Occipital lobe (tissue), 1 donor: ENCODE measurements at regions not wholly inside any gene's neighbourhood (a gene's known extent, or its start where the extent isn't known, plus 50 kb on each side); places are given as distances from the start of the nearest gene placed in this dataset.

Experiments used
- DNase-seq: peaks from one replicate; lab custom pipeline; 2025; lab: John Stamatoyannopoulos, UW

DNA sequence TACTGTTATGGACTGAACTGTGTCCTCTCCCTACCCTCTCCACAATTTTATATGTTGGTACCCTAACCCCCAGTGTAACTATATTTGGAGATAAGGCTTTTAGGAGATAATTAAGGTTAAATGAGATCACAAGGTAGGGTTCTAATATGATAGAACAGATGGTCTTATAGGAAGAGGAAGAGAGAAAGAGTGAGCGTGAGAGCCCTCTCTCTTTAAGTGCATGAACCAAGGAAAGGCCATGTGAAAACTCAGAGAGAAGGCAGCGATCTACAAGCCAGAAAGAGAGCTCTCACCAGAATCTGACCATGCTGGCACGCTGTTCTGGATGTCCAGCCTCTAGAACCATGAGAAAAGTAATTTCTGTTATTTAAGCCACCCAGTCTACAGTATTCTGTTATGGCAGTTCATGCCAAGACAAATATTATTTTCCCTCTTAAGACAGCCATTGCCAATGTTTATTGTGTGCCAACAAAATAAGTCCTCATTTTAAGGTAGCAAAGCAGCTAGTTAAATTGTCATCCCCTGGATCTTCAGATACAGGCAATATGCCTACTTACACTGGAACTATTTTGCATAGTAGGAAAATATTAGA lies 336.2 kb downstream of the MID1IP1 start:
- no peak for DNase-seq

DNA sequence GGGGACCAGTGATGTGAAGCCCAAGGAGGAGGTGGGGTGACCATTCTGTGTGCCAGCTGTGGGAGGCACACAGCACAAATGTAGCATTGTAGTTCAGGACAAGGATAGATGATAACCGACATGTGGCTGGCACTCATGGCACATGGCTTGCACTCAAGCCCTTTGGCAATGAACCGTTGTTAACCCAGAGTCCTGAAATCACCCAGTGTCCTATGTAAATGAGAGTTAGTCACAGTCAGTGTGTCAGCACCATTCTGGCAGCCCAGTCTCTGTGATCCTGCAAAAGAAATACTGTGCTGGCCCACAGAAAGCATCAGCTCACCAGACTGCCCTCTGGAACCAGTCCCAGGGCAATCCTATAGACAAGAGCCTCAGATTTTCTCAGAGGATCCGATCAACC lies 339.3 kb downstream of the MID1IP1 start:
- DNase-seq = no peak

DNA sequence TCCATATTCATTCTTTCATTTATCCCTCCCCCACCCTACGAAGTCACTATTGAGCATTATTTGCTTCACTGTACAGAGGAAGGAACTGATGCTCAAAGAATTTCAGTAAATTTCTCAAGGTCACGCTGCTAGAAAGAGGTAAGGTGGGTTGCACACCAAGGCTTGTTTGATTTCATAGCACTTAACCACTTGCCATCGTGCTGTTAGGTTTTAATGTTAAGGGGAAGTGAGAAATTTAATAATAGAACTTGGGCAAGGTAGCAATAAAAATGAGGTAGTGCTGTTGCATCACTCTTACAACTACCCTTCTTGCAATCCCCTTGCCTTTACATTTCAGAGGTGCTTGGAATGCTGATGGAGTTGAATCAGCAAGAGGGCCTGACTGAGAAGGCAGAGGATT lies 343.1 kb downstream of the MID1IP1 start:
- DNase-seq = no peak

DNA sequence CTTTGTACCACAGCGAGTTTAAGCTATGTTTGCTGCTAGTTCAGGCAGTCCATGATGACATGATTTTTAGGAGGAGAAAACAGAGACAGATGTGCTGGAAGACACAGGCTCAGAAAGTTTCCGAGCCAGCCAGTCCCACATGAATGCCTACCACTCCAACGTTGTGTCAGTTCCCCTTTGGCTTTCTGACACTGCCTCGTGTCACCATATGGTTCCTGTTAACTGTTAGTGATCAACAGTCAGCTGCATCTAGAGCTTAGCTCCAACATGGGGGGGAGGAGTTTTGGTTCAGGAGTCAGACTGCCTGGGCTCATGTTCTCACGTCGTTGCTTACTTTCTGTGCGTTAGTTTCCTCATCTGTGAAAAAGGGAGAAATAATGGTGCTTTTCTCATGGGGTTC lies 343.7 kb downstream of the MID1IP1 start:
- no peak for DNase-seq

DNA sequence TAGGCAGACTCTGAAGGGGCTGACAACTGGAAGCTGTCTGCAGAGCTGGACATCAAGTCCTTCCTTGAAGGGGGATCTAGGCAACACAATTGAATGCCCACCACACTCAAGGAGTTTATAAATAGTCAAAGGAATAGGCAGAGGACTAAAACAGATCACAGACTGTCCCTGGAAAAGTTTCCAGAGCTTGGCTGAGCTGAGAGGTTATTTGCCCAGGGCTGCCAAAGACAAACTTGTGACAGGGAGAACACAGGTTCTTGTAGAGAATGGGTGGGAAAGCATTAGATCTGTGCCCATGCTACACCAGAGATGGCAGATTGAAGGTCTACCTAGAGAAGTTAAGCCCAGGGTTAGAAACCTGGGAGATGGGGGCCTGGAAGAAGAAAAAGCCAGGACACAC lies 344.6 kb downstream of the MID1IP1 start:
- no peak for DNase-seq

DNA sequence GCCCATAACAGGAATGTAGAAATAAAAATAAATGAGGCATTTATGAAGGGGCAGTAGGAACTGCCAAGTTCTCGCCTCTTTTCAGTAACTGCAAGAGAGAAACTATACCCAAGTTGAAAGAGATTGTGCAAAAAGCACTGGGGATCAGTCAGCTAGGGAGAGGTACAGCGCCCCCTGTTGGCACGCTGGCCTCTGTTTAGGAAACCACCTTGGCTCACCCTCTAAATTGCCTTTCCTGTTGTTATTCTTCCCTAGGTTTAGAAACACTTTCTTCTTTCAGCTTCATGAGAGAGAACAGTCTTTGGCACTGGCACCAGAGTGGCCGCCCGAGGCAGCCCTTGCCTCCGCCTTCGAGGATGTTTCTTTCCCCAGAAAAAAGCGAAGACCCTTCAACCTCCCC lies 348.5 kb downstream of the MID1IP1 start:
- peak; percentile 7 for DNase-seq

DNA sequence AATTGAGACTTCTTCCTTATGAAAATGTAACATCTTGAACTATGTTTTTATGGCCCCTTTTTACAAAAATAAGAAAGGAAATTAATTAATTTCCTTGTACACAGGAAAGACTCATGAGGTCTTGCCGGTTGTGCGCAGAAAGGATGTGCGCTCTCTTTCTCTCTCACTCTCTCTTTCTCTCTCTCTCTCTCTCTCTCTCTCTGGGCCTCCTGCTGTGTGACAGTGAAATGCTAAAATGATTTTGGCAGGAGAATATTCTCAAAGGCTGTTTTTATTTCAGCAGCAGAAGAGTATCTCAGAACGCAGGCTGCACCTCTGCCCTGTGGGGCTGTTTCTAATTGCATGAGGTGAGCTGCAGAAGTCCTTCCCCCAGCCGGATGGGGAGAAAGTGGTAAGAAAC lies 349.0 kb downstream of the MID1IP1 start:
- no peak for DNase-seq

DNA sequence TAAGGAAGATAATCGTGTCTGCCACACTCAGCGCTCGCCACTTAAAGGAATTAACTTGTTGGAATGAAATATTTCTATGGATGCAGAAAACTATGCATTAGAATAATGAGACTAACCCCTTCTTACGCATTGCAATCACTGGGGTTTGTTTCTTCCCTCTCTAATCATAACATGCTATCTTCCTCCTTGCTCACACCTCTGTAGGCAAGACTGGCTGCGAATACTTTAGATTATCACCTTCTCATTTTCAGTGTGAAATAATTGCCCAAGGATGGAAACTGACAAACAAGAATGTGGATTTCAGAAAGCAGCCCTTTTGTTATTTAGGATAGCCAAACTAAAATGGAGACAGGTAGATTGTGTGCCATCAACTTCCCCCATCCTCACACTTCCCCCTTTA lies 349.4 kb downstream of the MID1IP1 start:
- DNase-seq = no peak

DNA sequence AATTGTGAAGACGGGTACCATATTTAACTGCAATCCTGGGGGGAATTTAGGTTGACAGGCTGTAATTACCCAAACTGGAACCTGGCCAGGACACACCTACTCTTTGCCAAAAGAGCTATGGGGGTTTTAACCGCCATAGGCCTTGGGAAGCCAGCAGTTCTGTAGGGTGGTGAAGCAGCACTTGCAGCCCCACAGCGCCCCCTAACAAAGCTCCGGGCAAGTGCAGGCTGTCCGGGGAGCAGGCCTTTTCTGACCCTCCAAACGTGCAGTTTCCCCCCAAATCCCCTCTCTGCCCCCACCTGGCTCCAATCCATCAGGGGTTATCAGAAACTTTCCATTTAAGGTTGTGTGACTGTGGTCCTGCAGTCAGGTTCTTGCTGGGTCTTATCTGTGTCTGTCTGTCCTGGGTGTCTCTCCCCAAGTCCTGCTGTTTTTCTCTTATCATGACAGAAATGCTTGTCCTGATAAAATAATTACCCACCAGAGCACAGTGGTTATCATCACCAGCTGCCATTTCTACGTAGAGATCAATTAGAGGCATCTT lies 350.9 kb downstream of the MID1IP1 start:
- peak; percentile 0 for DNase-seq

DNA sequence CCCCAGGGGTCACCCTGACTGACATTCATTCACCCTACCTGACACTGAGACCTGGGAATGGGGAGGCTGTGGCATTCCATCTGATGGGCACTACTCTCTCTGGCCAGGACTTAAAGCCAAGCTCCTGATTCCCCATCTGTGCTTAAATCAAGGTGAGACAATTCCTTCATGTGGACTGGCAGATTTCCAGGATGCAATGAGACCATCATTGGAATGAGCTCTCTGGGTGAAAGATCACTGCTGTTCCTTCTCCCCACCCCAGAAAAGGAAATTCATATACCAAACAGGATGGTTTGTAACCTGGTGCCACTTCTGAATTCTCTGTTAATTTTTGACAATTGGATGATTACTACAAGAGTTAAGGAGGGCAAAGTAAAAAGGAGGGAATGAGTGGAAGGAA lies 354.8 kb downstream of the MID1IP1 start:
- no peak for DNase-seq

DNA sequence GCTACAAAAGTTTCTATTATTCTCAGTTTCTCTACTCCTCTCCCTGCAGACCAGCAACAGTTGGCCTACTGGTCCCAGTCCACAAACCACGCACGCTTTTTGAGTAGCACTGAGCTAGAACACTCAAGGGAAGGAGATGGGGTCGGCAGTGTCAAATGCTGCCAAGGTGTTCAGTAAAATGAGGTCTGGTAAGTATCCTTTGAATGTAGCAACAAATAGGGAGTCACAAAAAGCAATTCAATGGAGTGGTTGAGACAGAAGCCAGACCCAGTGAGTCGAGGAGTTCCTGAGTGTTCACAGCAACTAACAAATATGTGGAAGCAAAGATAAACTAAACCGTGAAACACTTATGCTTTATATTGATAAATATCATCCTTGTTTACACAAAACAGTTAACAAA lies 355.7 kb downstream of the MID1IP1 start:
- no peak for DNase-seq

DNA sequence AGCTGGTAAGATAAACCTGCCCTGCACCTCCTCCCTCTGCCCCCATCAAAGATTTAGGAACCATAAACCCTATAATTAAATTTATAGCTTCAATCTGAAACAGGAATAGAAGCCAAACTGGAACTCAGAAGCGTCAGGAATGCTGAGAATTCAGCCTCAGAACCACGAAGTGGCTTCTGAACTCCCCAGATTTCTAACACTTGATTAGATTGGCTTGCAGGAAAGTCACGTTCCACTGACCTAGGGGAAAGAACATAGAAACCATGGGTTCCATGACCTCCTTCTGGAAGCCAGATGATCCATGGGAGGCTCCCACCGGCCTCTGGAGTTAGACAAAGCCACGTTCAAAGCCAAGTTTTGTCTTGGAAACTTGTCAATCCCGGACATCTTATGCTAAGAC lies 356.5 kb downstream of the MID1IP1 start:
- no peak for DNase-seq

DNA sequence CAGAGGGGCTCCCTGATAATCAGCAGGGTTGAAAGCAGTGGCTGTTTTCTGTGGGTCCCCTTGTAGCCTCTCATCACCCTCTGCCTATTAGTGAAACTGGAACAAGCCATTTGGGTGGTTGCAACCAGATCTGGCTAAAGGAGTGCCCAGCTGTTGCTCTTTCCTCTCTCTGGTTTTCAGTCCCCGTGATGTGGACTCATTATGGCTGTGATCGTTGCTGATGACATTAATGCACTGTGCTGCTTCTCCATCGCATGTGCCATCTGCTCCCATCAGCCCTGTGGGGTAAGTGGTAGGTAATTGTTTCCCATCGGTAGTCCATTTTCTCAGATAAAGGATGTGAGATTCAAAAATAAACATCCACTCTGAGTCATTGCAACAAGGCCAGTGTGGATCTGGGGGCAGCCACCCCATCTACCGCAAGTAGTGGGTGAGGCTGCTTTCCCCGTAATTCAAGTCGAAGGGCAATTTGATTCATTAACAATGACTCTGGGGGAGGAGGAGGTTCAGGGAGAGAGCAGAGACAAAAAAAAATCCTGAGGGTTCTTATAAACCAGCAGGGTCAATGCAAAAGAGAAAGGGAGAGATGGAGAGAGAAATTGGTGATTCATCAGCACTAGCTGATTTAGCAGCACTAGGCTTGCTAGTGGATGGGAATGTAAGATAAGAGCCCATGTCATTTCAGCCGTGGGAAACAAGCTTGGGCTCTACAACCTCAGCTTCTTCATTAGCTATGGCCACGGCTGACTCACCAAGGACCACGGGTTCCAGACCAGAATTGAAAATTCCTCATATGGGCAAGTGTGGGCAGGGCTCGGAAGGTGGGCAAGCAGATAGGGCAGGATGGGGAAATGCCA lies 357.8 kb downstream of the MID1IP1 start:
- DNase-seq = no peak

DNA sequence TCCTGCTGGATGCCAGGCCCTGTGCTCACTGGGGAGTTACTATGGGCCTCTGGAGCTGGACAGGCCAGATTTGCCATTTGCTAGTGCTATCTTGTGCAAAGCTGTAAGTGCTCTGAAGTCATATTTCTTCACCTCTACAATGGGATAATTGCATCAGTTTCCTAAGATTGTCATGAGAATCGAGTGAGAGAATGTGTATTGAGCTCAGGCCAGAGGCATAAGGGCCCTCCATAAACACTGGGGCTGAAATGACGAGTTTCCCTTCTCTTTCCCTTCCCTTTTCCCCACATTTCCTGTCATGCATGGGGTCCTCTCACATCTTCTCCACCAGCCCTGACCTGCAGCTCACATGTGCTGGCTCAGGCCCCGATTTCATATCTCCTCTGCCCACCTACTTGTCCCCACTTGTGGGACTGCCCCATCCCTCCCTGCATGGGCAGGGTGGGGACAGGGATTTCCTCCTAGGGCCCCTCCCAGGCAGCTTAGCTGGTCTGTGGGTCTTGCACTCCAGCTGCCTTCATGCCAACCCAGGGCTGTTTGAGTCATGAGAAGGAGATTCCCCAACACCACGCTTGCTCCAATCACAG lies 358.8 kb downstream of the MID1IP1 start:
- DNase-seq = no peak

DNA sequence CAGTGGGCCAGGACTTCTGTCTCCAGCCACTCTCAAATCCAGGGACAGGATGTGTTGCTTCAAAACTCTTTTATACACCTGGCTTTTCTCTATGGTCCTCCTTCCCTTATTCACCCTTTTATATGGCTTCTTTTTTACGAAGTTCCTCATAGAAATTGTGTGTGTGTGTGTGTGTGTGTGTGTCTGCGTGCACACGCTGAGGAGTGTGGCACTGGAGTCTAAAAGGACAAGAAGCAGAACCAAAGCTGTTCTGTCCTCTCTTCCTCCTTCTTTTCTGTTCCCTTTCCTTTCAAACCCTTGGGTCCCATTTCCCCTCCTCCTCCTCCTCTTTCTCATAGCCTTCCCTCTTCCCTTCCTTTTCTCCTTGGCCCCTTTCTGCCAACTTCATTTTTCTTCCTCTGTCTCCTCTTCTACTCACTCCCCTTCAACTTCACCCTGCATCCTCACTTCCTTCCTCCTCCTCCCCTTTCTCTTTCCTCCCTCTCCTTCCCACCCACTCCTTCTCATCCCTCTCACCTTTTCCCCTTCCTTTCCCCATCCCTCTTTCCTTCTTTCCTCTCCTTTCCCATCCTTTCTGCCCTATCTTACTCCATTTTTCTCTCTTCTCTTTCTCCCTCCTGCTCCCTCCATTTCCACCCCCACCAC lies 360.5 kb downstream of the MID1IP1 start:
- no peak for DNase-seq

DNA sequence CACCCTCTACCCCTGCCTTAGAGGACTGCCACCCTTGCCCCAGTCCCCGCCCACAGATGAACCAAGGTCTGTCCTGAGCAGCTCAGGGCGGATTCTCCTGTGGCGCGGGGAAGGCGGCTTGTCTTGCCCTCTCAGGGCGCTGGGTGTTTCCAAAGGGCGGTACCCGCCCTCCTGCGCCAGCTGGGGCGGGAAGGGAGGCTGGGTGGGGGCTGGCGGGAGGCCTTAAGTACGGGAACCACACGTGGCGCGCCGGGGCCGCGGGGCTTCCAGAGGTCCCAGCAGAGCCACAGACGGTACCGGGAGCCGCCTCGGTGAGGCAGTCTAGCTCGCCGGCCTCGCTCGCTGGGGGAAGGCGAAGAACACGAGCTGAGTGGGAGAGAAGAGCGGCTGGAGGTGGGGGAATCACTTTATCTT lies 361.1 kb downstream of the MID1IP1 start:
- DNase-seq = no peak

DNA sequence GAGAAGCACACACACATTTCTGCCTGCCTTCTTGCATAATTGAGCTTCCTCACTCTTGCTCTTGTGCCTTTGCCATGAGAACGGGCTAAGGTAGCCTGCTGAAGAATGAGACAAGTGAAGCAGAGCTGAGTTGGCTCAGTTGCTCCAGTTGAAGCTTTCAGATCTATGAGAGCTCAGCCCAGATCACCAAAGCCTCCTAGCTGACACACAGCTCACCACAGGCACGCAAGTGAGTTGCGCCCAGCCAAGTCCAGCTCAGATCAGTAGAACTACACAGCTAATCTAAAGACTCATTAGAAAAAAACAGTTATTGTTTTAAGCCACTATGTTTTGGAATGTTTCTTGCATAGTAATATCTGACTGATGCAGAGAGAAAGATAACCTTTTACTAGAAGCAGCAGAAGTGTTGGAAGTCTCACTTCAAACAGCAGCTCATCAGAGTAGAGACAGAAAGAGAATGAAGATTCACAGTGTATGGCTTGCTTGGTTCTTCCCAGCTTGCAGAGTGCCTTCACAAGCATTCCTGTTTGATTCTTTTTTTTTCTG lies 362.4 kb downstream of the MID1IP1 start:
- DNase-seq = no peak

DNA sequence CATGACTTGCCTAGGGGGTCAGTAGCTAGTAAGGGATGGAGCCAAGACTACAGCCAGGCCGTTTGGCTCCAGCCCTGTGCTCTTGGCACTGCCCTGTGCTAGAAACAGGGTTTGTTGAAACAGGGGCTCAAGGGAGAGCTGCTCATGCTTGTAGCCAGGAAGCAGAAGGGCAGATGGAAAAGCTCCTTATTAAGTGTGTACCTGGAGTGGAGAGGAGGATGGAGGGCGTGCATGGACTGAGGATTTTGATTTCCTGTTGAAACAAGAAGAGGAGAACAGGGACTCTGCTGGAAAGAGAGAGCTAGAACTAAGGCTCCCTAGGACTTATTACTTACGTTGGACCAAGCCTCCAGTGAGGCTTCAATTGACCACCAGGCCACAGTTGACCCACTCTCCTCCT lies 363.0 kb downstream of the MID1IP1 start:
- DNase-seq = no peak

DNA sequence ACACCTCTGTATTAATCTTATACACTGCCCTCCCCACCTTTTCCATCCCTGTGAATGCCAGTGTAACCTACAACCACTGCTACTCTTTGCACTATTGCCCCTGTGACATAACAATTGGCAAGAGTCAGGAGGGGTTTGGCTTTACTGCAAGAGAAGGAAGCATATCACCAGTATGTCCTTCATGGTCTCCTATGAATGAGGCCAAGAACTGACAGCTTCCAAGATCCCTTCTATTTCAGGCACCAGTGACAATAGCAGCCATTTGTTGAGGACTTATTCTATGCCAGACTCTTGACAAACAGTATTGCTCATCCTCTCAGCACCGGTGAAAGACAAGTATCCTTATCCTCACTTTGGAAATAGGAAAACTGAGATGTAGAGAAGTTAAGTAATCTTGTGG lies 363.9 kb downstream of the MID1IP1 start:
- DNase-seq = no peak

DNA sequence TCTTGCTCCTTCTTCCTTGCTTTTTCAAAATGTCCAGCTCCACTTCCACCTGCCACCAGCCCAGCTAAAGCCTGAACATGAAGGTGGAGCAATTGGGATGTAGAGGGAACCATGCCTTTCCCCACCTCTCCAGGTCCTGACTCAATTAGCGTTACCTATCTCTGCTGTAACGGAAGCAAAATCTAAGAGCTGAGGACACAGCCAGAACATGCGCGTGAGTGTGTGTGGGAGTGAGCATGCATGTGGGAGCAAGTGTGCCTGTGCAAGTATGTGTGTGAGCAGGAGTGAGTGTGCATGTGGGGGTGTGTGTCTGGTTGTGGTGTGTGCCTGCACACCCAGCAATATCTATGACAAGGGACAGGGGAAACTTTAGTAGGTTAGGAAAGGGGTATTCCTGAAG lies 364.5 kb downstream of the MID1IP1 start:
- no peak for DNase-seq

DNA sequence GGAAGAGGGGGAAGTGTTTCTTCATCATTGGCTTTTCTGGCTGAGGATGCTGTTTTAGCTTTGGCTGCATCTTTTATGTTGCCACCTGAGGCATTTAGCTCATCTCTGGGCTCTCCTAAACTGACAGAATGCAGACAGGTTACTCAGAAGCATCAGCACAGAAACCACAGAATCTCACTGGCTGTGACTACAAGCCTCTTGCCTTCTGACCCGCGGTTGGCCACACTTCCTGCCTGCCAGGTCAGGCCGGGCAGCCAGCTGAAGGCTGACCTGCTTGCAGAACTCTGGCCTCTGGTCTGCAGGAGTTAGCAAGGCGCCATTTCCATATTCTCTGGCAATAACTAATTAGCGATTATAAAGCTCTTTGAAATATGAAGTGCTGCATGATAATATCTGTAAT lies 366.5 kb downstream of the MID1IP1 start:
- DNase-seq = no peak

DNA sequence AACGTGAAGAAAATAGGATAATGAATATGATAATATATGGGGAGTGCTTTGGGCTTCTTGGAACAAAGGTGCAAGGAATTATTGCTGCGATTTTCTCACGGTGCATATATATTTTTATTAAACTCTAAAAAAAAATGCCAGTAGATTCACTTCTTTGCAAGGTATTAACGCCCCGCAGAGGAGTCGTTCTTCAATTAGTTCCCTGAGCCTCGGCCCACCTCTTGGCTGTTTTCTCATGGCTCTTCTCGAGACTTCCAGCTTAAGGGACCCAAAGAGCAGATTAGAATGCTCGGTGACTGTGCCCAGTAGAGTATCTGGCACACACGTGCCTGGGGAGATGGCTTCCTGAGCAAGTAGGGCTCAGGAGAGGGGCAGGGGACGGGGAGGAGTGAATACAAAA lies 367.4 kb downstream of the MID1IP1 start:
- DNase-seq = no peak
